GM23248 (cell line): ENCODE measurements at regions not wholly inside any gene's neighbourhood (a gene's known extent, or its start where the extent isn't known, plus 50 kb on each side); places are given as distances from the start of the nearest gene placed in this dataset.
"Not testable (repeated sequence)": the region's sequence is repeated elsewhere in the genome, so short reads cannot be mapped to it uniquely, and the experiment has no call there.

Experiments
- DNase-seq: peaks from one replicate; pipeline ENCODE4 v3.0.0-alpha.2; 2015
- H2AFZ ChIP-seq: fragments of 200-600 bp; sonication (generic); 2 replicates; pipeline ENCODE4 v1.6.1; 2016; ENCODE audit warnings: antibody characterized with exemption
- H3F3A ChIP-seq: fragments of 200-600 bp; sonication (generic); 2 replicates; pipeline ENCODE4 v1.6.1; 2016; ENCODE audit warnings: mild to moderate bottlenecking, antibody characterized with exemption, mixed run types; ENCODE audit not compliant: insufficient read depth
- H3K27ac ChIP-seq: fragments of 200-600 bp; sonication (generic); 2 replicates; pipeline ENCODE4 v1.5.1; 2016; ENCODE audit warnings: mild to moderate bottlenecking
- H3K27me3 ChIP-seq: fragments of 200-600 bp; sonication (generic); replicated peaks from 2 replicates; pipeline ENCODE4 v1.6.1; 2016; ENCODE audit warnings: mild to moderate bottlenecking; ENCODE audit not compliant: insufficient read depth
- H3K36me3 ChIP-seq: fragments of 200-600 bp; sonication (generic); 2 replicates; pipeline ENCODE4 v1.6.1; 2016; ENCODE audit warnings: low read depth, mild to moderate bottlenecking
- H3K4me1 ChIP-seq: fragments of 200-600 bp; sonication (generic); 2 replicates; pipeline ENCODE4 v1.6.1; 2016; ENCODE audit warnings: mild to moderate bottlenecking; ENCODE audit not compliant: insufficient read depth
- H3K4me2 ChIP-seq: fragments of 200-600 bp; sonication (generic); one replicate; pipeline ENCODE4 v1.6.1; 2016; ENCODE audit warnings: mild to moderate bottlenecking; ENCODE audit not compliant: unreplicated experiment
- H3K4me3 ChIP-seq: fragments of 200-600 bp; sonication (generic); 2 replicates; pipeline ENCODE4 v1.5.1; 2016; ENCODE audit warnings: mild to moderate bottlenecking
- H3K79me2 ChIP-seq: fragments of 200-600 bp; sonication (generic); 2 replicates; pipeline ENCODE4 v1.6.1; 2016; ENCODE audit warnings: mild to moderate bottlenecking; ENCODE audit not compliant: insufficient read depth
- H3K9ac ChIP-seq: fragments of 200-600 bp; sonication (generic); 2 replicates; pipeline ENCODE4 v1.6.1; 2016; ENCODE audit warnings: mild to moderate bottlenecking
- H3K9me2 ChIP-seq: fragments of 200-600 bp; sonication (generic); 2 replicates; pipeline ENCODE4 v1.6.1; 2016; ENCODE audit warnings: mixed run types, mild to moderate bottlenecking, moderate library complexity; ENCODE audit not compliant: insufficient read depth
- H3K9me3 ChIP-seq: fragments of 200-600 bp; sonication (generic); one replicate; pipeline ENCODE4 v1.6.1; 2017; ENCODE audit warnings: low read depth
- H4K20me1 ChIP-seq: fragments of 200-600 bp; sonication (generic); 2 replicates; pipeline ENCODE4 v1.6.0; 2016; ENCODE audit not compliant: insufficient read depth
- EZH2 ChIP-seq: fragments of 200-600 bp; sonication (generic); IDR thresholded peaks from 2 replicates; pipeline ENCODE4 v1.6.1; 2018; ENCODE audit warnings: antibody characterized with exemption, mild to moderate bottlenecking; ENCODE audit not compliant: insufficient read depth, poor library complexity, severe bottlenecking
- EZH2phosphoT487 ChIP-seq: fragments of 200-600 bp; sonication (generic); IDR thresholded peaks from 2 replicates; pipeline ENCODE4 v1.6.1; 2018; ENCODE audit warnings: antibody characterized with exemption, moderate library complexity, mild to moderate bottlenecking, low read depth; ENCODE audit not compliant: insufficient read depth
- WGBS, 2 experiments: methylation state at CpG; one replicate each; pipeline ENCODE4 v1.1.6; 2015 to 2017; ENCODE audit warnings: low lambda C conversion rate in 2 of 2, low coverage in 1 of 2; ENCODE audit errors: missing lambda C conversion rate in 2 of 2; 5-methylcytosine and 5-hydroxymethylcytosine counted together
- in situ Hi-C: fragments of 300-500 bp; cut with MboI; formaldehyde crosslinking; loops from 2 replicates; pipeline ENCODE4 v1.15.0; 2020

DNA sequence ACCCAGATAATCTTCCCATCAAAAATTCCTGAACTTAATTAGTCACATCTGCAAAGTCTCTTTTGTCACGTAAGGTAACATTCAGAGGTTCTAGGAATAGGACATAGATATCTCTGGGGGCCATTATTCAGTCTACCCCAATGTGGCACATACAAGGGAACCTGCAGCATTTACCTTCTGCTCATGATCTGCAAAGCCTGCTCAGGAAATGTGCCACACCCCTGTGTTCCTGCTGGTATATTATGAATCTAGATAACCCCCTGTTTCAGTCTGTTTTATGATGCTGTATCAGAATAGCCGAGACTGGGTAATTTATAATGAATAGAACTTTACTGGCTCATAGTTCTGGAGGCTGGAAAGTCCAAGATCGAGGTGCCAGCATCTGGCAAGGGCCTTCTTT is 103.5 kb downstream of the ARL4C start:
- in situ Hi-C loops: no loop called here
- H4K20me1 ChIP-seq: no peaks in the 10 kb centered on the region
- H2AFZ ChIP-seq: no peak overlapping the region
- H3K9ac ChIP-seq: no peak overlapping the region
- no peak overlapping the region for H3K27ac ChIP-seq
- no peaks in the 10 kb centered on the region for H3K79me2 ChIP-seq
- no peaks in the 10 kb centered on the region for H3K27me3 ChIP-seq
- no peak overlapping the region for H3K4me3 ChIP-seq
- no peak for DNase-seq
- no peaks in the 10 kb centered on the region for H3F3A ChIP-seq
- WGBS, 2 experiments: 81 to 90% methylated on average over 3 of the region's 3 CpGs
- H3K9me2 ChIP-seq: no peaks in the 10 kb centered on the region
- H3K4me1 ChIP-seq: no peaks in the 10 kb centered on the region
- H3K36me3 ChIP-seq: no peaks in the 10 kb centered on the region
- H3K4me2 ChIP-seq: no peak overlapping the region
- H3K9me3 ChIP-seq: no peaks in the 10 kb centered on the region
- no peak for TF ChIP-seq EZH2
- TF ChIP-seq EZH2phosphoT487: no peak

DNA sequence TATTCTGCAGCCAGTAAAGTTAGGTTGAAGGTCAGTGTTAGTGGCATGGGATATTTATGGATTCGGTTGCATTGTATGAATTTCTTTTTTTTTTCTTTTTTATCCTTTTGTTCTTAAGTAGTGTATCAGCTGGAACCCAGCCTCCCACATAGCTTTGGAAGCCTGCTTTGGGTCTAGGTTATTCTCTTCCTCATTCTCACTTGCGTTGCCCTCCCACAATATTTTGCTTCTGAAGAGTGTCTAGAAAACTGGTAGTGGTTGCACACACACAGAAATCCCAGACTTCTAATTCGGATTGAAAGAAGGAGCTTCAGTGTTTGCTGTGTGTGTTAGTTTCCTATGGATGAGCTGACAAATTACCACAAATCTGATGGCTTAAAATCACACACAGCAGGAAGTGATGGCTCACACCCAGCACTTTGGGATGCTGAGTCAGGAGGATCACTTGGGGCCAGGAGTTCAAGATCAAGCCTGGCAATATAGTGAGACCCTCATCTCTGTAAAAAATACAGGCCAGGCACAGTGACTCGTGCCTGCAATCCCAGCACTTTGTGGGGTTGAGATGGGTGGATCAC is 104.8 kb downstream of the ARL4C start:
- in situ Hi-C loops: no loop called here
- no peaks in the 10 kb centered on the region for H3K4me1 ChIP-seq

DNA sequence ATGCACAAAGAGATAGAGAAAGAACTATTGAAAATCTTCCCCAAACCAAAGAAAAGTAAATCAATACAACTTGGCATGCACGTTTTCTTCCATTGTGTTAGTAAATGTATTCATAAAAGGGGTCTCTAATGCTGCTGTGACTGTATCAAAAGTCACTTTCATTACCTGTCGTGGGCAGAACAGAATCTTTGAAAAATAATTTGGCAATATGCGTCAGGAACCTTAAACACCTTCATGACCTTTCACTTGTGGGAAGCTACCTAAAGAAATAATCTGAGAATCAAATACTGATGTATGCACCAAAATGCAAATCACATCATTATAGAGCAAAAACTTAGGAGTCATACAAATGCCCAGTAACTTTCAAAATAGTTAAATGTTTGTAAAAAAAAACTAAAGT is 105.3 kb downstream of the ARL4C start:
- DNase-seq: no peak
- H3F3A ChIP-seq: no peaks in the 10 kb centered on the region
- 69 to 74% methylated on average over 3 of the region's 3 CpGs for WGBS, 2 experiments
- no peak for TF ChIP-seq EZH2phosphoT487
- no peaks in the 10 kb centered on the region for H3K36me3 ChIP-seq
- H3K9me3 ChIP-seq: no peaks in the 10 kb centered on the region
- no peak overlapping the region for H3K27ac ChIP-seq
- H3K79me2 ChIP-seq: no peaks in the 10 kb centered on the region
- H3K4me3 ChIP-seq: no peak overlapping the region
- in situ Hi-C loops: no loop called here
- no peaks in the 10 kb centered on the region for H4K20me1 ChIP-seq
- H2AFZ ChIP-seq: no peak overlapping the region
- H3K27me3 ChIP-seq: no peaks in the 10 kb centered on the region
- H3K9ac ChIP-seq: no peak overlapping the region
- H3K4me2 ChIP-seq: no peak overlapping the region
- H3K4me1 ChIP-seq: no peaks in the 10 kb centered on the region
- H3K9me2 ChIP-seq: no peaks in the 10 kb centered on the region

More for the DNA sequence above, 104.8 kb downstream of the ARL4C start:
- DNase-seq: no peak
- no peak overlapping the region for H2AFZ ChIP-seq
- no peak for TF ChIP-seq EZH2
- no peak for TF ChIP-seq EZH2phosphoT487
- no peaks in the 10 kb centered on the region for H3K27me3 ChIP-seq
- no peak overlapping the region for H3K4me2 ChIP-seq
- H3K36me3 ChIP-seq: no peaks in the 10 kb centered on the region
- H3K27ac ChIP-seq: no peak overlapping the region
- H4K20me1 ChIP-seq: no peaks in the 10 kb centered on the region
- H3K4me3 ChIP-seq: no peak overlapping the region
- H3K9ac ChIP-seq: no peak overlapping the region
- WGBS, 2 experiments: 65 to 68% methylated on average over 4 of the region's 4 CpGs
- no peaks in the 10 kb centered on the region for H3F3A ChIP-seq
- no peaks in the 10 kb centered on the region for H3K9me2 ChIP-seq
- H3K9me3 ChIP-seq: no peaks in the 10 kb centered on the region
- no peaks in the 10 kb centered on the region for H3K79me2 ChIP-seq

DNA sequence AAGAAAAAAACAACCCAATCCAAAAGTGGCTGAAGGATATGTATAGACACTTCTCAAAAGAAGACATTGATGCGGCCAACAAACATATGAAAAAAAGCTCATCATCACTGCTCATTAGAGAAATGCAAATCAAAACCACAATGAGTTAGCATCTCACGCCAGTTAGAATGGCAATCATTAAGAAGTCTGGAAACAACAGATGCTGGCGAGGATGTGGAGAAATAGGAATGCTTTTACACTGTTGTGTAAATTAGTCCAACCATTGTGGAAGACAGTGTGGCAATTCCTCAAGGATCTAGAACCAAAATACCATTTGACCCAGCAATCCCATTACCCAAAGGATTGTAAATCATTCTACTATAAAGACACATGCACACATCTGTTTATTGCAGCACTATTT is 107.2 kb downstream of the ARL4C start:
- H4K20me1 ChIP-seq, H3K4me1 ChIP-seq, H3K9ac ChIP-seq, H3K36me3 ChIP-seq, H3K27me3 ChIP-seq, H3K4me3 ChIP-seq, H3K27ac ChIP-seq, in situ Hi-C loops, H3K79me2 ChIP-seq, DNase-seq, H2AFZ ChIP-seq, H3K9me2 ChIP-seq, H3K9me3 ChIP-seq, H3F3A ChIP-seq, H3K4me2 ChIP-seq: not testable (repeated sequence)
- 60 to 62% methylated on average over 3 of the region's 3 CpGs for WGBS, 2 experiments

DNA sequence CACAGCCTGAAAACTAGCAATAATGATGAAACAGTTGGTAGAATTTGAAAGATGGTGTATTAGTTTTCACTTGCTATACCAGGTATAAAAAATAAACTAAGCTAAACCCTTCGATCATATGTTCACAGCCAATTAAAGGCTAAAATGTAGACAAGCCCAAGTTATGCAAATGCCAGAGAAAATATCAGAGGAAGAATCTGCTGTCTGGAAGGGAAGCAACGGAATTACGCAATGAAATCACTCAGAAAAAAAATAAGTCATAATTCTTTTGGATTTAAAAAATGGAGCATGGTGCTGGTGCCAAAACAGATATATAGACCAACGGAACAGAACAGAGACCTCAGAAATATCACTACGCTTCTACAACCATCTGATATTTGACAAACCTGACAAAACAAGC is 108.3 kb downstream of the ARL4C start:
- no peak overlapping the region for H3K27ac ChIP-seq
- TF ChIP-seq EZH2phosphoT487: no peak
- no peak for TF ChIP-seq EZH2
- no peaks in the 10 kb centered on the region for H3K79me2 ChIP-seq
- WGBS, 2 experiments: 28 to 34% methylated on average over 5 of the region's 5 CpGs
- H3K9me2 ChIP-seq: no peaks in the 10 kb centered on the region
- H3K27me3 ChIP-seq: no peaks in the 10 kb centered on the region
- no peaks in the 10 kb centered on the region for H3K9me3 ChIP-seq
- no peak overlapping the region for H3K9ac ChIP-seq
- H3K36me3 ChIP-seq: no peaks in the 10 kb centered on the region
- no peak overlapping the region for H2AFZ ChIP-seq
- H3F3A ChIP-seq: no peaks in the 10 kb centered on the region
- no peak overlapping the region for H3K4me3 ChIP-seq
- no peak overlapping the region for H3K4me2 ChIP-seq
- no peaks in the 10 kb centered on the region for H3K4me1 ChIP-seq
- in situ Hi-C loops: no loop called here
- DNase-seq: peak; percentile 26
- H4K20me1 ChIP-seq: no peaks in the 10 kb centered on the region
